ENCODE measurements at regions not wholly inside any gene's neighbourhood (a gene's known extent, or its start where the extent isn't known, plus 50 kb on each side); places are given as distances from the start of the nearest gene placed in this dataset.

GRCh38 chr2:200138391-200139124 lies 167.9 kb upstream of the SPATS2L start:
- no peak overlapping the region for H3K27ac ChIP-seq (ENCODE audit: insufficient read depth, low read depth, low read length)
- no peaks in the 10 kb centered on the region for H3K4me1 ChIP-seq (ENCODE audit: control insufficient read depth, extremely low read depth, insufficient read depth, low read length)
- no peaks in the 10 kb centered on the region for H3K9me3 ChIP-seq (replicated peaks; ENCODE audit: control insufficient read depth, insufficient read depth, low read length)
- no peaks in the 10 kb centered on the region for H4K20me1 ChIP-seq (replicated peaks; ENCODE audit: control insufficient read depth, extremely low read depth, insufficient read depth, low read length)
- no peak overlapping the region for H3K4me2 ChIP-seq (ENCODE audit: insufficient read depth, low read length)
- FAIRE-seq (no peak), DNase-seq (ENCODE audit: low read depth, low spot score) (no peak)
- dilution Hi-C loops (cut with MboI; ENCODE audit: extremely low pct_ligation_motif_present, low sequenced_read_pairs), result no loop called here
- no peaks in the 10 kb centered on the region for H3K36me3 ChIP-seq (ENCODE audit: control insufficient read depth in 2 of 2, extremely low read depth in 1 of 2, insufficient read depth in 2 of 2, low read length in 2 of 2)
- H3K9ac ChIP-seq (replicated peaks; ENCODE audit: extremely low read depth, insufficient read depth, low read length), result no peak overlapping the region
- CTCF ChIA-PET, result interaction anchor here (1.5 kb wide), 1 partner anchor 9 kb away, joined by 6 read pairs; no protein-coding TSS in a partner anchor
- no peaks in the 10 kb centered on the region for H3K9me1 ChIP-seq (replicated peaks; ENCODE audit: control insufficient read depth, extremely low read depth, insufficient read depth, low read length)
- TF ChIP-seq MYC (IDR thresholded peaks at IDR 0.05; ENCODE audit: low read depth, low read length) (no peak), GATA2 (IDR thresholded peaks at IDR 0.05; ENCODE audit: insufficient read depth, insufficient read length, low read depth, low read length) (no peak), POLR2AphosphoS5 (IDR thresholded peaks at IDR 0.05; ENCODE audit: insufficient read depth, low read depth, low read length) (no peak), JUN (IDR thresholded peaks at IDR 0.05; ENCODE audit: borderline replicate concordance, insufficient read depth, insufficient read length, low read depth) (no peak), EZH2 (IDR thresholded peaks at IDR 0.05; ENCODE audit: borderline replicate concordance, low read depth, low read length, severe bottlenecking) (no peak), FOS (IDR thresholded peaks at IDR 0.05; ENCODE audit: borderline replicate concordance, insufficient read depth, low read length) (no peak), MAX (IDR thresholded peaks at IDR 0.05; ENCODE audit: insufficient read depth, insufficient read length) (no peak), CTCF (IDR thresholded peaks at IDR 0.05; ENCODE audit: extremely low read depth in 1 of 2, insufficient read depth in 1 of 2, low read depth in 1 of 2, low read length in 2 of 2) (no peak), POLR2A (IDR thresholded peaks at IDR 0.05; ENCODE audit: low read depth, low read length) (no peak)
- no peak overlapping the region for H3K4me3 ChIP-seq (replicated peaks in 1 of 3; ENCODE audit: insufficient read depth in 1 of 3, low read depth in 1 of 3, low read length in 3 of 3)
- intact Hi-C loops (cut with micrococcal nuclease), result no loop called here
- no peak overlapping the region for H2AFZ ChIP-seq (ENCODE audit: low read depth, low read length)
- no peaks in the 10 kb centered on the region for H3K79me2 ChIP-seq (ENCODE audit: control insufficient read depth, insufficient read depth, low read length)
- no peaks in the 10 kb centered on the region for H3K27me3 ChIP-seq (ENCODE audit: control insufficient read depth in 2 of 2, insufficient read depth in 2 of 2, low read length in 2 of 2)
- POLR2A ChIA-PET, result no interaction called here
- BruUV-seq (replicated peaks), result no TSS peak

Measured in endothelial cell of umbilical vein (primary cell).